ENCODE measurements at regions not wholly inside any gene's neighbourhood (a gene's known extent, or its start where the extent isn't known, plus 50 kb on each side); places are given as distances from the start of the nearest gene placed in this dataset.
"Not testable (repeated sequence)": the region's sequence is repeated elsewhere in the genome, so short reads cannot be mapped to it uniquely, and the experiment has no call there.

- DNase-seq; H3K14ac ChIP-seq (ENCODE audit: low read length in 2 of 2); H3K4me3 ChIP-seq (ENCODE audit: insufficient read depth in 1 of 2, low read depth in 1 of 2, low read length in 2 of 2); H2BK15ac ChIP-seq (ENCODE audit: low read depth, poor library complexity, severe bottlenecking); H3K36me3 ChIP-seq (ENCODE audit: control insufficient read depth in 1 of 2, insufficient read depth in 2 of 2, low read depth in 1 of 2, low read length in 2 of 2); H2BK12ac ChIP-seq (ENCODE audit: low read length in 2 of 2); H2BK5ac ChIP-seq (ENCODE audit: low read depth, low read length, poor library complexity, severe bottlenecking); H2BK120ac ChIP-seq (ENCODE audit: low read depth, low read length); H3K9ac ChIP-seq (ENCODE audit: low read length); H2AFZ ChIP-seq (ENCODE audit: low read depth, low read length); H4K8ac ChIP-seq (ENCODE audit: low read length); H3K4me1 ChIP-seq (ENCODE audit: control insufficient read depth, insufficient read depth, low read depth, low read length); H3K23ac ChIP-seq (ENCODE audit: low read length in 2 of 2); H3K9me3 ChIP-seq (ENCODE audit: control insufficient read depth, low read length); H3K18ac ChIP-seq (ENCODE audit: low read depth in 1 of 2, low read length in 2 of 2); H3K4me2 ChIP-seq (ENCODE audit: low read length, poor library complexity, severe bottlenecking); H3K4ac ChIP-seq (ENCODE audit: low read depth in 1 of 2, low read length in 2 of 2); H3K27ac ChIP-seq (ENCODE audit: low read length, poor library complexity, severe bottlenecking); H4K91ac ChIP-seq (ENCODE audit: low read length); H3K79me1 ChIP-seq (replicated peaks; ENCODE audit: low read length, poor library complexity, severe bottlenecking); H2AK5ac ChIP-seq (ENCODE audit: low read length, severe bottlenecking); H3K27me3 ChIP-seq (ENCODE audit: control insufficient read depth in 1 of 2, insufficient read depth in 1 of 2, low read length in 2 of 2): not testable (repeated sequence)
- no CpG with 5 or more reads among the region's 7 CpGs for WGBS
These were observed 69.9 kb upstream of the NBPF20 start for GRCh38 chr1:145495077-145495871.

DNA sequence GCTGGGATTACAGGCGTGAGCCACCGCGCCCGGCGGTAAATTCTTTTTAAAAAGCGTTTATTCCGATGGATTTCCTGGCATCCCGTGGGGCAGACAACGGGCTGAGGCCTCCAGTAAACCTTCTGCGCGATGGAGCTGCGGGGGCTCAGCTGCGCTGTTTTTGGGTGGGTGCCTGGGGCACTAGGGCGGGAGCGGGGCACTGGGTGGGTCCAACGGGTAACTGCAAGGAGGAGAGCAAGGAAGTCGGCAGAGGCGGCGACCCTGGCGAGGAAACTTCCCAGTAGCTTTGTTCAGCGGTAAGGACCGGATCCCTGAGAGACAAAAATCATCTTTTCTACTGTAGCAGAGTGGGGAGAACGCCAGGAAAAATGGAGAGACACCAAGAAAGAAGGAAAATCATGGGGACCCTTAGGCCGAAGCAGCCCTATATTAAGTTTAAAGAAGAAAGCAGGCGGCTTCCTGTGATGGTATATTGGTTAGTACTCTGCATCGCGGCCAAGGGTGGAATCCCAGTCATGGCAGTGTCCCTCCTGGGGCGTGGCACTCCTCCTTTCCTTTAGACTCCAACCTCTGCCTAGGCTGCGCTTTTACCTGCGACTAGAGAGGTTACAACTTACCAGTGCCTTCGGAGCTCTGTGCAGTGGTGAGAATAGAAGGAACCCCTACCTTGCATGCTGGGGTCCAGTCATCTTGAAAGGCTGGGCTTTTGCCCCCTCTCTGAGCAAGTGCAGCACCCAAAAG, 63.0 kb upstream of the NBPF20 start:
- H3K23ac ChIP-seq (ENCODE audit: low read length in 2 of 2); H4K91ac ChIP-seq (ENCODE audit: low read length); H2BK5ac ChIP-seq (ENCODE audit: low read depth, low read length, poor library complexity, severe bottlenecking); H2BK120ac ChIP-seq (ENCODE audit: low read depth, low read length); H3K27ac ChIP-seq (ENCODE audit: low read length, poor library complexity, severe bottlenecking); H2AK5ac ChIP-seq (ENCODE audit: low read length, severe bottlenecking); H3K9ac ChIP-seq (ENCODE audit: low read length); H3K79me1 ChIP-seq (replicated peaks; ENCODE audit: low read length, poor library complexity, severe bottlenecking); H3K27me3 ChIP-seq (ENCODE audit: control insufficient read depth in 1 of 2, insufficient read depth in 1 of 2, low read length in 2 of 2); H3K4ac ChIP-seq (ENCODE audit: low read depth in 1 of 2, low read length in 2 of 2); H3K18ac ChIP-seq (ENCODE audit: low read depth in 1 of 2, low read length in 2 of 2); H2BK15ac ChIP-seq (ENCODE audit: low read depth, poor library complexity, severe bottlenecking); H2AFZ ChIP-seq (ENCODE audit: low read depth, low read length); H3K4me1 ChIP-seq (ENCODE audit: control insufficient read depth, insufficient read depth, low read depth, low read length); H3K9me3 ChIP-seq (ENCODE audit: control insufficient read depth, low read length); H4K8ac ChIP-seq (ENCODE audit: low read length); H3K4me3 ChIP-seq (ENCODE audit: insufficient read depth in 1 of 2, low read depth in 1 of 2, low read length in 2 of 2); H2BK12ac ChIP-seq (ENCODE audit: low read length in 2 of 2); H3K14ac ChIP-seq (ENCODE audit: low read length in 2 of 2); DNase-seq; H3K36me3 ChIP-seq (ENCODE audit: control insufficient read depth in 1 of 2, insufficient read depth in 2 of 2, low read depth in 1 of 2, low read length in 2 of 2); H3K4me2 ChIP-seq (ENCODE audit: low read length, poor library complexity, severe bottlenecking): not testable (repeated sequence)
- no CpG with 5 or more reads among the region's 31 CpGs for WGBS

- not testable (repeated sequence) for H3K14ac ChIP-seq (ENCODE audit: low read length in 2 of 2); H3K4me2 ChIP-seq (ENCODE audit: low read length, poor library complexity, severe bottlenecking); H3K4me1 ChIP-seq (ENCODE audit: control insufficient read depth, insufficient read depth, low read depth, low read length); H3K4ac ChIP-seq (ENCODE audit: low read depth in 1 of 2, low read length in 2 of 2); H3K9ac ChIP-seq (ENCODE audit: low read length); H2BK120ac ChIP-seq (ENCODE audit: low read depth, low read length); H2BK15ac ChIP-seq (ENCODE audit: low read depth, poor library complexity, severe bottlenecking); H2BK12ac ChIP-seq (ENCODE audit: low read length in 2 of 2); H3K79me1 ChIP-seq (replicated peaks; ENCODE audit: low read length, poor library complexity, severe bottlenecking); H3K27ac ChIP-seq (ENCODE audit: low read length, poor library complexity, severe bottlenecking); H2BK5ac ChIP-seq (ENCODE audit: low read depth, low read length, poor library complexity, severe bottlenecking); H3K36me3 ChIP-seq (ENCODE audit: control insufficient read depth in 1 of 2, insufficient read depth in 2 of 2, low read depth in 1 of 2, low read length in 2 of 2); H3K23ac ChIP-seq (ENCODE audit: low read length in 2 of 2); H2AFZ ChIP-seq (ENCODE audit: low read depth, low read length); H2AK5ac ChIP-seq (ENCODE audit: low read length, severe bottlenecking); H3K9me3 ChIP-seq (ENCODE audit: control insufficient read depth, low read length); H4K91ac ChIP-seq (ENCODE audit: low read length); H4K8ac ChIP-seq (ENCODE audit: low read length); H3K27me3 ChIP-seq (ENCODE audit: control insufficient read depth in 1 of 2, insufficient read depth in 1 of 2, low read length in 2 of 2); DNase-seq; H3K18ac ChIP-seq (ENCODE audit: low read depth in 1 of 2, low read length in 2 of 2)
- peak overlapping the region in 1 of 2 experiments; percentile 49 for H3K4me3 ChIP-seq (ENCODE audit: insufficient read depth in 1 of 2, low read depth in 1 of 2, low read length in 2 of 2)
- 88% methylated on average over 16 of the region's 36 CpGs for WGBS
These were observed 61.8 kb upstream of the NBPF20 start for GRCh38 chr1:145487156-145487555.

- not testable (repeated sequence) for H3K27ac ChIP-seq (ENCODE audit: low read length, poor library complexity, severe bottlenecking); H4K8ac ChIP-seq (ENCODE audit: low read length)
These were observed 58.9 kb upstream of the NBPF20 start for GRCh38 chr1:145484257-145484656.

More at GRCh38 chr1:145484257-145484656, 58.9 kb upstream of the NBPF20 start:
- H3K23ac ChIP-seq (ENCODE audit: low read length in 2 of 2); H3K4me1 ChIP-seq (ENCODE audit: control insufficient read depth, insufficient read depth, low read depth, low read length); H3K36me3 ChIP-seq (ENCODE audit: control insufficient read depth in 1 of 2, insufficient read depth in 2 of 2, low read depth in 1 of 2, low read length in 2 of 2); H2AK5ac ChIP-seq (ENCODE audit: low read length, severe bottlenecking); H3K14ac ChIP-seq (ENCODE audit: low read length in 2 of 2); DNase-seq; H3K4ac ChIP-seq (ENCODE audit: low read depth in 1 of 2, low read length in 2 of 2); H3K4me2 ChIP-seq (ENCODE audit: low read length, poor library complexity, severe bottlenecking); H2BK12ac ChIP-seq (ENCODE audit: low read length in 2 of 2); H3K79me1 ChIP-seq (replicated peaks; ENCODE audit: low read length, poor library complexity, severe bottlenecking); H2AFZ ChIP-seq (ENCODE audit: low read depth, low read length); H2BK5ac ChIP-seq (ENCODE audit: low read depth, low read length, poor library complexity, severe bottlenecking); H3K9ac ChIP-seq (ENCODE audit: low read length); H3K18ac ChIP-seq (ENCODE audit: low read depth in 1 of 2, low read length in 2 of 2); H4K91ac ChIP-seq (ENCODE audit: low read length); H2BK15ac ChIP-seq (ENCODE audit: low read depth, poor library complexity, severe bottlenecking); H3K9me3 ChIP-seq (ENCODE audit: control insufficient read depth, low read length); H3K4me3 ChIP-seq (ENCODE audit: insufficient read depth in 1 of 2, low read depth in 1 of 2, low read length in 2 of 2); H2BK120ac ChIP-seq (ENCODE audit: low read depth, low read length); H3K27me3 ChIP-seq (ENCODE audit: control insufficient read depth in 1 of 2, insufficient read depth in 1 of 2, low read length in 2 of 2): not testable (repeated sequence)
- 95% methylated on average over 2 of the region's 4 CpGs for WGBS
